SKM-1 (cell line): ENCODE measurements at regions not wholly inside any gene's neighbourhood (a gene's known extent, or its start where the extent isn't known, plus 50 kb on each side); places are given as distances from the start of the nearest gene placed in this dataset.
"Not testable (repeated sequence)": the region's sequence is repeated elsewhere in the genome, so short reads cannot be mapped to it uniquely, and the experiment has no call there.

Experiments
- DNase-seq: peaks from one replicate; lab custom pipeline; 2025; ENCODE audit not compliant: unreplicated experiment; lab: John Stamatoyannopoulos, UW

GRCh38 chr14:101255765-101256125 lies 305.6 kb upstream of the DIO3 start:
- no peak for DNase-seq

GRCh38 chr14:101256266-101256665 lies 305.0 kb upstream of the DIO3 start:
- DNase-seq: no peak

- no peak for DNase-seq
These were observed 303.7 kb upstream of the DIO3 start for GRCh38 chr14:101257551-101257950.

GRCh38 chr14:101259748-101260147 lies 301.5 kb upstream of the DIO3 start:
- no peak for DNase-seq

- DNase-seq: not testable (repeated sequence)
These were observed 294.9 kb upstream of the DIO3 start for GRCh38 chr14:101266441-101266840.

GRCh38 chr14:101273091-101273490 lies 288.2 kb upstream of the DIO3 start:
- no peak for DNase-seq

GRCh38 chr14:101276309-101277091 lies 284.8 kb upstream of the DIO3 start:
- no peak for DNase-seq

- no peak for DNase-seq
These were observed 278.9 kb upstream of the DIO3 start for GRCh38 chr14:101282418-101282817.

- DNase-seq: no peak
These were observed 276.6 kb upstream of the DIO3 start for GRCh38 chr14:101284711-101285110.

- DNase-seq: no peak
These were observed 274.9 kb upstream of the DIO3 start for GRCh38 chr14:101286271-101287018.

GRCh38 chr14:101288436-101289229 lies 272.7 kb upstream of the DIO3 start:
- DNase-seq: no peak

GRCh38 chr14:101289230-101289690 lies 272.0 kb upstream of the DIO3 start:
- no peak for DNase-seq

GRCh38 chr14:101289911-101290310 lies 271.4 kb upstream of the DIO3 start:
- DNase-seq: no peak

- DNase-seq: no peak
These were observed 270.7 kb upstream of the DIO3 start for GRCh38 chr14:101290611-101291010.

- DNase-seq: no peak
These were observed 269.9 kb upstream of the DIO3 start for GRCh38 chr14:101291390-101291789.

- DNase-seq: no peak
These were observed 268.8 kb upstream of the DIO3 start for GRCh38 chr14:101292448-101292847.

- DNase-seq: no peak
These were observed 267.7 kb upstream of the DIO3 start for GRCh38 chr14:101293605-101294004.

GRCh38 chr14:101294136-101294535 lies 267.2 kb upstream of the DIO3 start:
- no peak for DNase-seq

- DNase-seq: not testable (repeated sequence)
These were observed 261.5 kb upstream of the DIO3 start for GRCh38 chr14:101299781-101300180.

GRCh38 chr14:101301011-101301410 lies 260.3 kb upstream of the DIO3 start:
- DNase-seq: no peak

- DNase-seq: not testable (repeated sequence)
These were observed 254.1 kb upstream of the DIO3 start for GRCh38 chr14:101307162-101307561.
